Stomach (tissue), 8 donors: ENCODE measurements at regions not wholly inside any gene's neighbourhood (a gene's known extent, or its start where the extent isn't known, plus 50 kb on each side); places are given as distances from the start of the nearest gene placed in this dataset.
"Not testable (repeated sequence)": the region's sequence is repeated elsewhere in the genome, so short reads cannot be mapped to it uniquely, and the experiment has no call there.

ENCODE experiments used
- DNase-seq, 2 donors: peaks; one replicate each; pipeline versions ENCODE4 v3.0.0 to v3.0.0-alpha.2; 2013 to 2019
- H3K27ac ChIP-seq, 5 donors: fragments of 200-600 bp in 4 of 5; sonication (generic) in 4 of 5; one replicate each; pipeline ENCODE4 v1.5.1; 2013 to 2019; ENCODE audit warnings: mild to moderate bottlenecking in 1 of 5, moderate library complexity in 1 of 5
- H3K27me3 ChIP-seq, 3 donors: fragments of 200-600 bp; sonication (generic); one replicate each; pipeline ENCODE4 v1.5.1; 2017 to 2019; ENCODE audit warnings: mixed run types in 1 of 3
- H3K36me3 ChIP-seq, 4 donors: fragments of 200-600 bp; sonication (generic); 1 replicate in 3 of 4; 2 replicates in 1 of 4; pipeline ENCODE4 v1.5.1; 2016 to 2019
- H3K4me1 ChIP-seq, 4 donors: fragments of 200-600 bp; sonication (generic); one replicate each; pipeline ENCODE4 v1.5.1; 2016 to 2019
- H3K4me3 ChIP-seq, 4 donors: fragments of 200-600 bp; sonication (generic) in 3 of 4; one replicate each; pipeline ENCODE4 v1.5.1; 2016 to 2019; ENCODE audit warnings: mild to moderate bottlenecking in 1 of 4
- H3K9me3 ChIP-seq, 4 donors: fragments of 200-600 bp; sonication (generic); one replicate each; pipeline ENCODE4 v1.5.1; 2016 to 2019
- EP300 ChIP-seq: sonication (generic); formaldehyde crosslinking; IDR thresholded peaks from one replicate; pipeline ENCODE4 v1.6.1; 2017; ENCODE audit warnings: antibody characterized with exemption
- POLR2A ChIP-seq, 4 donors: fragments of 450-650 bp; IDR thresholded peaks; one replicate each; pipeline ENCODE4 v1.6.1; 2016; ENCODE audit warnings: antibody characterized with exemption in 4 of 4, control low read depth in 2 of 4, mild to moderate bottlenecking in 1 of 4, moderate library complexity in 1 of 4
- POLR2AphosphoS5 ChIP-seq, 3 donors: sonication (generic); formaldehyde crosslinking; IDR thresholded peaks; one replicate each; pipeline ENCODE4 v1.6.1; 2016; ENCODE audit warnings: antibody characterized with exemption in 3 of 3
- WGBS, 5 donors: extraction: QIAGEN DNeasy Blood & Tissue Kit in 3 of 5; methylation state at CpG; one replicate each; pipeline versions ENCODE4 v1.1.5 to v1.1.7; 2013 to 2018; 5-methylcytosine and 5-hydroxymethylcytosine counted together
- intact Hi-C: fragments of 100-400 bp; cut with DNase I; formaldehyde crosslinking; loops from one replicate; pipeline ENCODE4 v1.15.1; 2023; ENCODE audit warnings: low total_unique reads
- TF ChIP-seq, protein P1 (sequence below), 7 experiments: fragments of 450-650 bp in 4 of 7; fragments of 200-600 bp in 3 of 7; sonication (generic) in 3 of 7; IDR thresholded peaks; one replicate each; pipeline ENCODE4 v1.5.1; 2016 to 2019; ENCODE audit warnings: antibody characterized with exemption in 7 of 7, control low read depth in 2 of 7, mild to moderate bottlenecking in 1 of 7
- donor health status: healthy with polysubstance abuse.
- donor health status: Bipolar disorder and iron deficiency.
- donor health status: healthy.

DNA sequence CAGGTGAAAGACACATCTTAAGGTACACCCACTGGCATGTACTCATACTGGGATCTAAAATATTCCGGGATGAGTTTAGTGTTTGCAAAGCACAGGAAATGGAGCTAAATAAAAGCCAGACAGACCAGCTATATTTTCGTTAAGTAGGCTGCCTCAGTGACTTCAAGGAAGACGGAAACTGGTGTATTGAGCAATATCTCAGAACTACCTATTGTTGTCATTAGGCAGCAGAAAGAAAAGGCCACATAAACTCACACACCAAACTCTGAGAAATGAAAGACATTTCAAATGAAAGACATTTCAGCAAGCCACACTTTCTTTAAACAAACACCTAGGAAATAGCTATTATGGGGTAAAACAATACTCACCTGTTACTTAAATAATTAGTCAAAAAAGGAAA lies 761.7 kb upstream of the SEMA6D start:
- DNase-seq: no peak
- WGBS, 5 donors: 54 to 63% (median 56%) methylated on average over 3 of the region's 3 CpGs
- no peak overlapping the region for H3K4me3 ChIP-seq
- TF ChIP-seq POLR2A (IDR thresholded peaks at IDR 0.05): no peak
- no peaks in the 10 kb centered on the region for H3K36me3 ChIP-seq
- no peaks in the 10 kb centered on the region for H3K4me1 ChIP-seq
- H3K27me3 ChIP-seq: no peaks in the 10 kb centered on the region
- H3K27ac ChIP-seq: no peak overlapping the region
- no peaks in the 10 kb centered on the region for H3K9me3 ChIP-seq
- intact Hi-C loops: no loop called here

DNA sequence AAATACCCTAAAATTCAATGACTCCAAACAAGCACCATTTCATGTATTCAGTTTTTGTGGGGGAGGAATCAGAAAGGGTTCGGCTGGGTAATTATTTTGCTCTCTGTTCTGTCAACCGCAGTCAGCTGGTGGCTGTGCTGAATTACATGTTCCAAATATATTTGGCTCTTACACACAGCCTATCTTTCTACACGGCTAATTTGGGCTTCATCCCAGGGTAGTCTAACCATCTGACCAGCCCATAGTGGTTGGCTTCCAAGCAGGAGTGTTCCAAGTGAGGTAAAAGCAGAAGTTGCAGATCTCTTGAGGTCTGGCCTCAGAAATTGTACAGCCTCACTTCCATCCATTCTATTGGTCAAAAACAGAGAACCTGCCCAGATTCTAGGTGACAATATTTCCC lies 760.8 kb upstream of the SEMA6D start:
- WGBS, 5 donors: 69 to 77% (median 71%) methylated on average over 3 of the region's 3 CpGs
- H3K4me1 ChIP-seq: peaks cover 0 to 3% (median 0%) of the 10 kb centered on the region in 4 donors
- H3K27ac ChIP-seq: no peak overlapping the region
- H3K27me3 ChIP-seq: no peaks in the 10 kb centered on the region
- intact Hi-C loops: no loop called here
- no peak for TF ChIP-seq EP300
- H3K4me3 ChIP-seq: no peak overlapping the region
- no peaks in the 10 kb centered on the region for H3K36me3 ChIP-seq
- DNase-seq: no peak
- no peaks in the 10 kb centered on the region for H3K9me3 ChIP-seq

DNA sequence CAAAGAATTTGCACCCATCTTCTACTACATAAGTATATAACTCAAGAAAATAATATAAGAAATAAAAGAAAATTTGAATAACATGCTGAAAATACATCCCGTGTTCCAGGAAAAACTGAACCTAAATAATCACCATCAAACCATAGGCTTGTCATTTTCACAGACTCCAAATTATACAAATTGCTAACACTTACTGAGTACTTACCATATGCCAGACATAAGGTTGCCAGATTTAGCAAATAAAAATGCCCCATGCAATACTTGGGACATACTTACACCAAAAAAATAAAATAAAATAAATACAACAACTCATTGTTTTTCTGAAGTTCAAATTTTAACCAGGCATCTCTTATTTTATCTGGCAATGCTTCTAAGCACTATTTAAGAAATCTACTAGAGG lies 760.4 kb upstream of the SEMA6D start:
- no peaks in the 10 kb centered on the region for H3K27me3 ChIP-seq
- intact Hi-C loops: no loop called here
- TF ChIP-seq POLR2A (IDR thresholded peaks at IDR 0.05): no peak
- TF ChIP-seq, protein P1, sequence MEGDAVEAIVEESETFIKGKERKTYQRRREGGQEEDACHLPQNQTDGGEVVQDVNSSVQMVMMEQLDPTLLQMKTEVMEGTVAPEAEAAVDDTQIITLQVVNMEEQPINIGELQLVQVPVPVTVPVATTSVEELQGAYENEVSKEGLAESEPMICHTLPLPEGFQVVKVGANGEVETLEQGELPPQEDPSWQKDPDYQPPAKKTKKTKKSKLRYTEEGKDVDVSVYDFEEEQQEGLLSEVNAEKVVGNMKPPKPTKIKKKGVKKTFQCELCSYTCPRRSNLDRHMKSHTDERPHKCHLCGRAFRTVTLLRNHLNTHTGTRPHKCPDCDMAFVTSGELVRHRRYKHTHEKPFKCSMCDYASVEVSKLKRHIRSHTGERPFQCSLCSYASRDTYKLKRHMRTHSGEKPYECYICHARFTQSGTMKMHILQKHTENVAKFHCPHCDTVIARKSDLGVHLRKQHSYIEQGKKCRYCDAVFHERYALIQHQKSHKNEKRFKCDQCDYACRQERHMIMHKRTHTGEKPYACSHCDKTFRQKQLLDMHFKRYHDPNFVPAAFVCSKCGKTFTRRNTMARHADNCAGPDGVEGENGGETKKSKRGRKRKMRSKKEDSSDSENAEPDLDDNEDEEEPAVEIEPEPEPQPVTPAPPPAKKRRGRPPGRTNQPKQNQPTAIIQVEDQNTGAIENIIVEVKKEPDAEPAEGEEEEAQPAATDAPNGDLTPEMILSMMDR (IDR thresholded peaks at IDR 0.05): no peak
- TF ChIP-seq POLR2AphosphoS5 (IDR thresholded peaks at IDR 0.05): no peak
- no peak for TF ChIP-seq EP300
- H3K4me3 ChIP-seq: no peak overlapping the region
- H3K9me3 ChIP-seq: no peaks in the 10 kb centered on the region
- H3K27ac ChIP-seq: no peak overlapping the region
- H3K4me1 ChIP-seq: peaks cover 0 to 3% (median 0%) of the 10 kb centered on the region in 4 donors
- WGBS, 5 donors: 76 to 89% (median 86%) methylated on average over 1 of the region's 1 CpG
- no peaks in the 10 kb centered on the region for H3K36me3 ChIP-seq
- no peak for DNase-seq

DNA sequence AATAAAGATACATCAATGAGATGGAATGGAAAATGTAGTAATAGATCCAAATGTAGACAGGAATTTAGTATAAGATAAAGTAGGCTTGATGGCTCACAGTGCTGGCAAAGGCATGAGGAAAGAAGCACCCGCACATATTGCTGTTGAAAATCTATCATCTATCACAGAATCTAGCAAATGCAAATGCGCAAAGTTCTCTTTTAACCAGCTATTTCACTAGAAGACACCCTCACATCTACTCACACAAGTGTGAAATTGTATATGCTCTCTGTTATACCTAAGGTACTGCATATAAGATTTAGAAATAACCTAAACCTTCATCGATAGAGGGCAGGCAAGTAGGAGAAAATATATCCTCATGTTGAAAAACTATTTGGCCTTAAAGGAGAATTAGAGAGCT lies 756.7 kb upstream of the SEMA6D start:
- no peak overlapping the region for H3K27ac ChIP-seq
- no peak for TF ChIP-seq EP300
- no peak for TF ChIP-seq POLR2AphosphoS5 (IDR thresholded peaks at IDR 0.05)
- TF ChIP-seq, protein P1 (IDR thresholded peaks at IDR 0.05): no peak
- no peak for TF ChIP-seq POLR2A (IDR thresholded peaks at IDR 0.05)
- intact Hi-C loops: no loop called here
- WGBS, 5 donors: 83 to 95% (median 91%) methylated on average over 3 of the region's 3 CpGs
- H3K4me3 ChIP-seq: no peak overlapping the region
- H3K27me3 ChIP-seq: no peaks in the 10 kb centered on the region
- DNase-seq: no peak
- no peaks in the 10 kb centered on the region for H3K9me3 ChIP-seq
- H3K4me1 ChIP-seq: peaks cover 0 to 3% (median 0%) of the 10 kb centered on the region in 4 donors
- no peaks in the 10 kb centered on the region for H3K36me3 ChIP-seq

DNA sequence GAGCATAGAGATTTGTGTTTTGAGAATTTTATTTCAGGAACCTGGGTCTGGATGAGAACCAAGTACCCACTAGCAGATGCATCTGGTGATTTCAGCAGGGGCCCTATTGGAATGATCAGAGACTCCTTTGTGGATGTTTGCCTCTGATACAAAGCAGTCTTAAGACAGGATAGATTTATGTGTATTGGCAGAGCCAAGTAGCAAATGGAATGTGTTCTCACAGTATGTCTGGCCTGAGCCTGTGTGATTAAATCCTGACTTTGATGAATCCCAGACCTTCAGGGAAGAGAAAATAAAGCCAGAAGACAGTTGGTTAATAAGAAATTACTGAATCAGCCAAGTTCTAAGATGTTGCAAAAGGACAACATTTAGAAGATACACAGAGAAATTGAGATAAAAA lies 755.5 kb upstream of the SEMA6D start:
- peak in 1 of 2 donors; percentile 79 for DNase-seq
- H3K9me3 ChIP-seq: no peaks in the 10 kb centered on the region
- H3K4me3 ChIP-seq: no peak overlapping the region
- no peak overlapping the region for H3K27ac ChIP-seq
- peaks cover 0 to 3% (median 0%) of the 10 kb centered on the region in 4 donors for H3K4me1 ChIP-seq
- no peaks in the 10 kb centered on the region for H3K36me3 ChIP-seq
- TF ChIP-seq, protein P1 (IDR thresholded peaks at IDR 0.05): no peak
- TF ChIP-seq POLR2A (IDR thresholded peaks at IDR 0.05) (no peak), EP300 (no peak), POLR2AphosphoS5 (IDR thresholded peaks at IDR 0.05) (peak in 1 of 3 donors; percentile 59)
- no peaks in the 10 kb centered on the region for H3K27me3 ChIP-seq
- intact Hi-C loops: no loop called here

DNA sequence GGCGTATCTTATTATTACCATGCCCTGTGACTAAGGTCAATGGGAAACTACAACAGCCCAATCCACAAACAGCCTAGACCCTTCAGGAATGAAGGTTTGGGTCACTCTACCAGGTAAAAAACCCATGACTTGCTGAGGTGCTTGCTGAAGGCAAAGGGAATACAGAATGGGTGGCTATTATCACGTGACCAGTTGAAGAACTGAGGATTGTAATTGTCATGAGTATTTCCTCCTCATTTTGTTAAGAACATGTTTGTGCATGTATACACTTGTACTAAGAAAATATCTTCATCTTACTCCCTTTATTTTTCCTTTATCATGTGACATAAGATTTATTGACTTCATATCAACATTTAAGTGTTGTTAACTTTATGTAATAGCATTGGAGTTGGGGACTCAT lies 729.2 kb upstream of the SEMA6D start:
- H3K4me3 ChIP-seq, H3K36me3 ChIP-seq, H3K4me1 ChIP-seq, intact Hi-C loops, H3K27me3 ChIP-seq, H3K27ac ChIP-seq, DNase-seq: not testable (repeated sequence)
- WGBS, 5 donors: 82 to 94% (median 90%) methylated on average over 2 of the region's 2 CpGs
- peaks cover 0 to 46% (median 20%) of the 10 kb centered on the region in 4 donors for H3K9me3 ChIP-seq
